NCI-H524 (cell line): ENCODE measurements at regions not wholly inside any gene's neighbourhood (a gene's known extent, or its start where the extent isn't known, plus 50 kb on each side); places are given as distances from the start of the nearest gene placed in this dataset.

Experiments
- DNase-seq, 2 experiments: peaks; one replicate each; lab custom pipeline; 2025; lab: John Stamatoyannopoulos, UW

GRCh38 chr2:196249171-196249570 lies 77.8 kb upstream of the STK17B start:
- no peak for DNase-seq

- DNase-seq: no peak
Observed at GRCh38 chr2:196249860-196250259, 78.5 kb upstream of the STK17B start.

- DNase-seq: no peak
Observed at GRCh38 chr2:196251132-196251531, 79.8 kb upstream of the STK17B start.

GRCh38 chr2:196252408-196253115 lies 81.2 kb upstream of the STK17B start:
- no peak for DNase-seq

- peak in 1 of 2 experiments; percentile 34 for DNase-seq
Observed at GRCh38 chr2:196253116-196253480, 81.7 kb upstream of the STK17B start.

GRCh38 chr2:196256585-196256984 lies 85.2 kb upstream of the STK17B start:
- no peak for DNase-seq

- DNase-seq: no peak
Observed at GRCh38 chr2:196257086-196257485, 85.7 kb upstream of the STK17B start.

- no peak for DNase-seq
Observed at GRCh38 chr2:196258407-196258806, 87.0 kb upstream of the STK17B start.

- DNase-seq: no peak
Observed at GRCh38 chr2:196259507-196260481, 88.4 kb upstream of the STK17B start.

- no peak for DNase-seq
Observed at GRCh38 chr2:196260546-196260945, 89.2 kb upstream of the STK17B start.

- DNase-seq: no peak
Observed at GRCh38 chr2:196262606-196263005, 91.2 kb upstream of the STK17B start.

- DNase-seq: no peak
Observed at GRCh38 chr2:196263181-196263747, 91.9 kb upstream of the STK17B start.

GRCh38 chr2:196266351-196266750 lies 95.0 kb upstream of the STK17B start:
- no peak for DNase-seq

- peak in 1 of 2 experiments; percentile 7 for DNase-seq
Observed at GRCh38 chr2:196266855-196267254, 95.5 kb upstream of the STK17B start.

- no peak for DNase-seq
Observed at GRCh38 chr2:196268025-196268424, 96.6 kb upstream of the STK17B start.

GRCh38 chr2:196268538-196269338 lies 97.4 kb upstream of the STK17B start:
- DNase-seq: no peak

- no peak for DNase-seq
Observed at GRCh38 chr2:196271795-196272194, 100.4 kb upstream of the STK17B start.

- DNase-seq: peak; percentile 65 to 79
Observed at GRCh38 chr2:196274387-196274809, 103.0 kb upstream of the STK17B start.

- no peak for DNase-seq
Observed at GRCh38 chr2:196275646-196276352, 104.4 kb upstream of the STK17B start.

- DNase-seq: no peak
Observed at GRCh38 chr2:196276421-196276820, 105.0 kb upstream of the STK17B start.

GRCh38 chr2:196277002-196277401 lies 105.6 kb upstream of the STK17B start:
- DNase-seq: peak in 1 of 2 experiments; percentile 2
